A549 (cell line): ENCODE measurements at regions not wholly inside any gene's neighbourhood (a gene's known extent, or its start where the extent isn't known, plus 50 kb on each side); places are given as distances from the start of the nearest gene placed in this dataset.

Experiments
- ATAC-seq, 2 experiments: fragments of 200-7000 bp in 1 of 2; fragments of >200 bp in 1 of 2; cut with Nextera tagmentation in 1 of 2; cut with Tn5 transposase in 1 of 2; 3 replicates each; pipeline versions ENCODE4 v1.8.0 to v1.9.1; 2018 to 2020; ENCODE audit warnings: mild to moderate bottlenecking in 1 of 2, moderate library complexity in 1 of 2
- CTCF ChIA-PET: fragments of 300-600 bp; sonication (Branson Sonifier 250); formaldehyde crosslinking; extraction: SDS; loops from one replicate; lab custom pipeline; 2021; ENCODE audit warnings: antibody characterized with exemption, inconsistent platforms; lab: Yijun Ruan, JAX
- POLR2A ChIA-PET: fragments of 350-600 bp; formaldehyde crosslinking; extraction: SDS; loops from one replicate; lab custom pipeline; 2021; ENCODE audit warnings: antibody characterized with exemption, inconsistent platforms; lab: Yijun Ruan, JAX
- DNase-seq, 2 experiments: peaks; one replicate each; pipeline versions ENCODE4 v3.0.0 to v3.0.0-alpha.2; 2011 to 2016; ENCODE audit warnings: low read depth in 1 of 2, low spot score in 1 of 2
- FAIRE-seq: peaks from 2 replicates; lab custom pipeline; 2011; peaks lifted over from hg19 to GRCh38; lab: Jason Lieb, UNC
- H3K27ac ChIP-seq, 2 experiments: fragments of >200 bp; sonication (Bioruptor Twin); formaldehyde crosslinking; 3 replicates each; pipeline ENCODE4 v1.5.1; 2016 to 2017
- H3K4me1 ChIP-seq: fragments of >200 bp; sonication (Bioruptor Twin); formaldehyde crosslinking; 3 replicates; pipeline ENCODE4 v1.6.1; 2016
- H3K4me2 ChIP-seq: fragments of >200 bp; sonication (Bioruptor Twin); formaldehyde crosslinking; 3 replicates; pipeline ENCODE4 v1.6.1; 2016
- H3K4me3 ChIP-seq: fragments of >200 bp; sonication (Bioruptor Twin); formaldehyde crosslinking; 3 replicates; pipeline ENCODE4 v1.5.1; 2016
- H3K9me3 ChIP-seq: fragments of >200 bp; sonication (Bioruptor Twin); formaldehyde crosslinking; 3 replicates; pipeline ENCODE4 v1.6.1; 2016
- BHLHE40 ChIP-seq: IDR thresholded peaks from 2 replicates; pipeline ENCODE4 v1.6.1; 2012; ENCODE audit warnings: low read depth, low read length, inconsistent platforms
- CHD2 ChIP-seq: fragments of 150-350 bp; IDR thresholded peaks from 2 replicates; pipeline ENCODE4 v1.6.1; 2014; ENCODE audit warnings: low read length; ENCODE audit not compliant: partially characterized antibody
- CHD4 ChIP-seq: fragments of 200-600 bp; sonication (generic); IDR thresholded peaks from 2 replicates; pipeline ENCODE4 v1.6.1; 2016; ENCODE audit warnings: antibody characterized with exemption, mild to moderate bottlenecking, borderline replicate concordance
- EHF ChIP-seq: fragments of 250-450 bp; sonication (Bioruptor Pico); IDR thresholded peaks from 2 replicates; pipeline ENCODE4 v1.5.0; 2020; ENCODE audit warnings: mild to moderate bottlenecking
- EHMT2 ChIP-seq: fragments of 200-600 bp; sonication (generic); IDR thresholded peaks from 2 replicates; pipeline ENCODE4 v1.6.1; 2016; ENCODE audit warnings: antibody characterized with exemption, low read depth, mild to moderate bottlenecking, moderate library complexity
- FOXS1 ChIP-seq: fragments of 250-450 bp; sonication (Bioruptor Pico); IDR thresholded peaks from 2 replicates; pipeline ENCODE4 v1.5.0; 2020; ENCODE audit warnings: mild to moderate bottlenecking, moderate library complexity
- GATA3 ChIP-seq: IDR thresholded peaks from 2 replicates; pipeline ENCODE4 v1.6.1; 2012; ENCODE audit warnings: borderline replicate concordance
- HDAC2 ChIP-seq: fragments of 200-600 bp; sonication (generic); IDR thresholded peaks from 2 replicates; pipeline ENCODE4 v1.6.1; 2016
- HOXB13 ChIP-seq: fragments of 250-450 bp; sonication (Bioruptor Pico); IDR thresholded peaks from 2 replicates; pipeline ENCODE4 v1.5.0; 2020; ENCODE audit warnings: low read depth, mild to moderate bottlenecking, moderate library complexity
- HOXB5 ChIP-seq: fragments of 250-450 bp; sonication (Bioruptor Pico); IDR thresholded peaks from 2 replicates; pipeline ENCODE4 v1.5.0; 2020; ENCODE audit warnings: mild to moderate bottlenecking, moderate library complexity
- JUNB ChIP-seq: fragments of >200 bp; sonication (Bioruptor Twin); formaldehyde crosslinking; IDR thresholded peaks from 2 replicates; pipeline ENCODE4 v1.6.1; 2016
- MAFK ChIP-seq: fragments of 450-650 bp; IDR thresholded peaks from 2 replicates; pipeline ENCODE4 v1.6.1; 2014; ENCODE audit not compliant: partially characterized antibody
- MAZ ChIP-seq: fragments of 150-350 bp; IDR thresholded peaks from 2 replicates; pipeline ENCODE4 v1.6.1; 2014; ENCODE audit warnings: antibody characterized with exemption, low read depth, low read length, borderline replicate concordance
- NR3C1 ChIP-seq: fragments of >200 bp; sonication (Bioruptor Twin); formaldehyde crosslinking; IDR thresholded peaks from 3 replicates; pipeline ENCODE4 v1.6.1; 2017
- PHF8 ChIP-seq: fragments of 200-600 bp; sonication (generic); IDR thresholded peaks from 2 replicates; pipeline ENCODE4 v1.6.1; 2016; ENCODE audit warnings: low read depth, mild to moderate bottlenecking, antibody characterized with exemption, moderate library complexity, borderline replicate concordance
- POLR2AphosphoS2 ChIP-seq: conservative IDR thresholded peaks from 2 replicates; pipeline ENCODE4 v1.6.1; 2012; ENCODE audit warnings: low read length, improper control_type of control experiment, inconsistent platforms
- RNF2 ChIP-seq: fragments of 200-600 bp; sonication (generic); IDR thresholded peaks from 2 replicates; pipeline ENCODE4 v1.6.1; 2016; ENCODE audit warnings: low read depth, mild to moderate bottlenecking, antibody characterized with exemption, moderate library complexity, borderline replicate concordance
- SREBF2 ChIP-seq: fragments of 450-650 bp; IDR thresholded peaks from 2 replicates; pipeline ENCODE4 v1.6.1; 2014; ENCODE audit warnings: mild to moderate bottlenecking, moderate library complexity
- TP53 ChIP-seq: fragments of 250-450 bp; sonication (Bioruptor Pico); IDR thresholded peaks from 2 replicates; pipeline ENCODE4 v1.5.0; 2021; ENCODE audit warnings: mild to moderate bottlenecking, moderate library complexity
- ZFP36 ChIP-seq: fragments of 450-650 bp; IDR thresholded peaks from 2 replicates; pipeline ENCODE4 v1.6.1; 2014; ENCODE audit warnings: borderline replicate concordance; ENCODE audit not compliant: partially characterized antibody
- ZNF302 ChIP-seq: fragments of 250-450 bp; sonication (Bioruptor Pico); IDR thresholded peaks from 2 replicates; pipeline ENCODE4 v1.9.0; 2021; ENCODE audit warnings: inconsistent platforms, mild to moderate bottlenecking, moderate library complexity
- WGBS: methylation state at CpG from one replicate; pipeline ENCODE4 v1.1.6; 2017; ENCODE audit errors: missing lambda C conversion rate; 5-methylcytosine and 5-hydroxymethylcytosine counted together
- TF ChIP-seq, protein P1 (sequence below): fragments of 250-450 bp; sonication (Bioruptor Pico); IDR thresholded peaks from 2 replicates; pipeline ENCODE4 v1.5.0; 2021; ENCODE audit warnings: mild to moderate bottlenecking, moderate library complexity, borderline replicate concordance
- TF ChIP-seq, protein P2 (sequence below): IDR thresholded peaks from 2 replicates; pipeline ENCODE4 v1.6.1; 2012

DNA sequence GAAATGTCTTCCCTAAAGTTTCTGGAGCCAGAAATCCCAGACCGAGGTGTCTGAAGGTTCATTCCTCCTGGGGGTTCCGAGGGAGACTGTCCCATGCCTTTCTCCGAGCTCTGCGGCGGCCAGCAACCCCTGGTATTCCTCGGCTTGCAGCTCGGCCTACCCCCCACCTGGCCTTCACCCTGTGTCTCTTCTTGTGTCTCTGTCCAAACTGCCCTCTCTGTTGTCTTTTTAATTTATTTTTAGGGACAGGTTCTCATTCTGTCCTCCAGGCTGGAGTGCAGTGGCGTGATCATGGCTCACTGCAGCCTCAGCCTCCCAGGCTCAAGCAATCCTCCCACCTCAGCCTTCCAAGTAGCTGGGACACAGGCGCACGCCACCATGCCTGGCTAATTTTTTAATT, 211.7 kb downstream of the SEC14L1 start:
- ATAC-seq, result no peak
- H3K9me3 ChIP-seq, result no peaks in the 10 kb centered on the region
- H3K27ac ChIP-seq, result no peak overlapping the region
- WGBS, result 86% methylated on average over 10 of the region's 10 CpGs
- ChIA-PET CTCF (interaction anchor here (2.9 kb wide), 1 partner anchor 21 kb away, joined by 25 read pairs; no protein-coding TSS in a partner anchor), POLR2A (no interaction called here)
- peaks cover 61% of the 10 kb centered on the region for H3K4me1 ChIP-seq
- no peak overlapping the region for H3K4me3 ChIP-seq
- H3K4me2 ChIP-seq, result no peak overlapping the region
- no peak for FAIRE-seq
- no peak for TF ChIP-seq HDAC2
- TF ChIP-seq, protein P1, sequence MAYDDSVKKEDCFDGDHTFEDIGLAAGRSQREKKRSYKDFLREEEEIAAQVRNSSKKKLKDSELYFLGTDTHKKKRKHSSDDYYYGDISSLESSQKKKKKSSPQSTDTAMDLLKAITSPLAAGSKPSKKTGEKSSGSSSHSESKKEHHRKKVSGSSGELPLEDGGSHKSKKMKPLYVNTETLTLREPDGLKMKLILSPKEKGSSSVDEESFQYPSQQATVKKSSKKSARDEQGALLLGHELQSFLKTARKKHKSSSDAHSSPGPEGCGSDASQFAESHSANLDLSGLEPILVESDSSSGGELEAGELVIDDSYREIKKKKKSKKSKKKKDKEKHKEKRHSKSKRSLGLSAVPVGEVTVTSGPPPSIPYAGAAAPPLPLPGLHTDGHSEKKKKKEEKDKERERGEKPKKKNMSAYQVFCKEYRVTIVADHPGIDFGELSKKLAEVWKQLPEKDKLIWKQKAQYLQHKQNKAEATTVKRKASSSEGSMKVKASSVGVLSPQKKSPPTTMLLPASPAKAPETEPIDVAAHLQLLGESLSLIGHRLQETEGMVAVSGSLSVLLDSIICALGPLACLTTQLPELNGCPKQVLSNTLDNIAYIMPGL (CRISPR knock-in tag), result no peak
- no peak for DNase-seq

DNA sequence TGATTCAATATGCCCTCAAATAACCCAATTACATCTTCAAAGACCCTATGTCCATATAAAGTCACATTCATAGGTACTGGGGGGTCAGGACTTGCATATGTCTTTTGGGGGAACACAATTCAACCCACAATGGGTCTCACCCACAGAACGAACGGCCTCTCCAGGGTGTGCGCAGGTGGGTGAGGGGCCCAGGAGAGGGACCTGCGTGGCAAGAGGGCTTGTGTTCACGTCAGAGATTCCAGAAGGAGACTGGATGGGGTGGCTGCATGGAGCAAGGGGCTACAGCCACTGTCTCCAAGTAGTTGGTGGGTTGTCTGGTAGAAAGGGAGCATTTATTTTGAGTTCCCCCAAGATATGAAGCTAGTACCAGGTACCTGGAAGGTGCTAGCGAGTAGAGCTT, 212.2 kb downstream of the SEC14L1 start:
- CTCF ChIA-PET, result interaction anchor here (1.0 to 2.9 kb wide), 2 partner anchors 22 to 47 kb away, joined by 3 to 25 read pairs; no protein-coding TSS in a partner anchor
- TF ChIP-seq CHD2, result no peak
- peak; percentile 27; the same call in 1 of the 2 replicates for TF ChIP-seq POLR2AphosphoS2
- Histone ChIP-seq H3K4me2 (no peak overlapping the region), H3K4me3 (no peak overlapping the region), H3K9me3 (no peaks in the 10 kb centered on the region), H3K27ac (peak overlapping the region in 1 of 2 experiments; percentile 82; a peak in 1 of 6 replicates), H3K4me1 (peaks cover 61% of the 10 kb centered on the region)
- no peak for FAIRE-seq
- WGBS, result 96% methylated on average over 6 of the region's 6 CpGs
- POLR2A ChIA-PET, result no interaction called here
- no peak for DNase-seq
- ATAC-seq, result no peak

DNA sequence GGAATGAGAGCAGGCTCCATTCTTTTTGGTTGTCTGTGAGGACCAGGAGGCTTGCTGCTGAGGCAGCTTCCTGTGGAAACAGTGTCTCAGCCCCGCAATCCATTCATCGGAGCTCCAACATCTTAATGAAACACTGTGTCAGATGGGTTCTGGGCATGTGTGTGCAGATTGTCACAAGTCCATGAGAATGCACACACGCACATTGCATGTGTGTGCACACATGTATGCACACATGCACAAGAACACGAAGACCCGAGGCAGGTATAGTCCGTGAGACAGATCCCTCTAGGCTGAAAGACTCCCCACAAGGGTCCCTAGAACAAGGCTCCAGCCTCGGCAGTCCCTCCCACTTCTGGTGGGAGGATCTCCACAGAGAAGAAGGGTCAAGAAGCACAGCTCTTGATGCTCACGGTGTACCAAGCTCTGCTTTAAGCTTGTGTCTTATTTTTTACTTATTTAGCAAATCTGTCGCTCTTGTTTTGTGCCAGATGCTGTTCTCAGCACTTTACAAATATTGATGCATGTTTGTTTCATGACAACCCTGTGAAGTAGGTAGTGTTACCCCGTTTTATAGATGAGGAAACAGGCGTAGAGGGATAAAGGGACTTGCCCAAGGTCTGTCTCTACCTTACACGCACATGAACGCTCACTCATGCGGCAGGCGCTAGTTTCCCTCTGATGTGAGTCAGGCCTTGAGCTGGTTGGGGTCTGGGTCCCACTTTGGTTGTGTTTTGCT, 213.1 kb downstream of the SEC14L1 start:
- POLR2A ChIA-PET, result no interaction called here
- peak; percentile 9 to 16; a peak in 3 of 6 replicates for ATAC-seq
- no peak for FAIRE-seq
- CTCF ChIA-PET, result interaction anchor here (0.7 to 2.9 kb wide), 9 partner anchors 7 to 141 kb away, joined by 3 to 25 read pairs (median 3); no protein-coding TSS in a partner anchor
- Histone ChIP-seq H3K9me3 (no peaks in the 10 kb centered on the region), H3K4me1 (peaks cover 61% of the 10 kb centered on the region), H3K27ac (peak overlapping the region; percentile 42 to 82; a peak in 4 of 6 replicates), H3K4me3 (no peak overlapping the region), H3K4me2 (peak overlapping the region; percentile 20; the same call in 2 of the 3 replicates)
- TF ChIP-seq MAFK (peak; percentile 70), POLR2AphosphoS2 (no peak), JUNB (no peak), RNF2 (no peak)
- 83% methylated on average over 15 of the region's 15 CpGs for WGBS
- DNase-seq, result no peak

DNA sequence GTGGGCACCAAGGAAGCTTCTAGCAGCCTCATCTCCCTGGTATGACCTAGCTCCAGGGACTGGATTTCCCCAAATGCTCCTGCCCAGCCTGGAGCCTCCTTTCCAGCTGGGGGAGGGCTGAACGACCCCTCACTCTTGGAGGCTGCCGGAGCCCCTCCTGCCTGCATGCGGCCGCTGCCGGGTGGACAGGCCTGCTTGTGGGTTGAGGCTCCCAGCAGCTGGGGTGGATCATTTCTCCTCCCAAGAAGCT, 213.6 kb downstream of the SEC14L1 start:
- ATAC-seq, result peak in 1 of 2 experiments; percentile 5; a peak in 2 of 6 replicates
- 90% methylated on average over 5 of the region's 5 CpGs for WGBS
- peak overlapping the region; percentile 42 to 82; a peak in 5 of 6 replicates for H3K27ac ChIP-seq
- no peak for TF ChIP-seq NR3C1
- no peak for TF ChIP-seq EHMT2
- no peak for TF ChIP-seq BHLHE40
- no peak for TF ChIP-seq HDAC2
- no peak for TF ChIP-seq MAZ
- TF ChIP-seq EHF, result no peak
- no peak for TF ChIP-seq ZFP36
- TF ChIP-seq CHD4, result no peak
- no peak for TF ChIP-seq HOXB5 (CRISPR knock-in tag)
- no peak for TF ChIP-seq HOXB13 (CRISPR knock-in tag)
- TF ChIP-seq POLR2AphosphoS2, result no peak
- TF ChIP-seq TP53 (CRISPR knock-in tag), result no peak
- TF ChIP-seq ZNF302 (CRISPR knock-in tag), result no peak
- TF ChIP-seq GATA3, result no peak
- TF ChIP-seq SREBF2, result no peak
- TF ChIP-seq PHF8, result no peak
- TF ChIP-seq, protein P2, sequence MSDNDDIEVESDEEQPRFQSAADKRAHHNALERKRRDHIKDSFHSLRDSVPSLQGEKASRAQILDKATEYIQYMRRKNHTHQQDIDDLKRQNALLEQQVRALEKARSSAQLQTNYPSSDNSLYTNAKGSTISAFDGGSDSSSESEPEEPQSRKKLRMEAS, result no peak
- no peak for TF ChIP-seq FOXS1
- TF ChIP-seq, all 56 proteins: peak for 0
- H3K4me2 ChIP-seq, result peak overlapping the region; percentile 20; the same call in 2 of the 3 replicates
- H3K4me3 ChIP-seq, result no peak overlapping the region
- FAIRE-seq, result no peak
- CTCF ChIA-PET, result interaction anchor here (1.0 to 2.9 kb wide), 7 partner anchors 8 to 140 kb away, joined by 3 to 25 read pairs (median 4); no protein-coding TSS in a partner anchor
- H3K4me1 ChIP-seq, result peaks cover 61% of the 10 kb centered on the region
- POLR2A ChIA-PET, result no interaction called here
- no peaks in the 10 kb centered on the region for H3K9me3 ChIP-seq
- no peak for DNase-seq
